GM19351 (cell line): ENCODE measurements at regions not wholly inside any gene's neighbourhood (a gene's known extent, or its start where the extent isn't known, plus 50 kb on each side); places are given as distances from the start of the nearest gene placed in this dataset.

Experiments
- ATAC-seq: cut with Tn5 transposase; IDR thresholded peaks from one replicate; pipeline ENCODE4 v1.9.1; 2021; ENCODE audit warnings: mild to moderate bottlenecking, moderate library complexity; ENCODE audit not compliant: unreplicated experiment

- no peak for ATAC-seq
Measured at GRCh38 chr1:244974550-244974949, 110.2 kb upstream of the HNRNPU start.

GRCh38 chr1:244974106-244974505 is 109.8 kb upstream of the HNRNPU start:
- no peak for ATAC-seq

GRCh38 chr1:244971552-244972216 is 107.3 kb upstream of the HNRNPU start:
- no peak for ATAC-seq

GRCh38 chr1:244970744-244971551 is 106.6 kb upstream of the HNRNPU start:
- ATAC-seq, result peak; percentile 60

- peak; percentile 68 for ATAC-seq
Measured at GRCh38 chr1:244970236-244970743, 105.9 kb upstream of the HNRNPU start.

- ATAC-seq, result peak; percentile 24
Measured at GRCh38 chr1:244969355-244970235, 105.3 kb upstream of the HNRNPU start.

- no peak for ATAC-seq
Measured at GRCh38 chr1:244968881-244969280, 104.5 kb upstream of the HNRNPU start.

- no peak for ATAC-seq
Measured at GRCh38 chr1:244968471-244968871, 104.1 kb upstream of the HNRNPU start.

GRCh38 chr1:244967159-244967558 is 102.8 kb upstream of the HNRNPU start:
- ATAC-seq, result no peak

- ATAC-seq, result no peak
Measured at GRCh38 chr1:244965185-244966030, 101.1 kb upstream of the HNRNPU start.

GRCh38 chr1:244964112-244964971 is 100.0 kb upstream of the HNRNPU start:
- no peak for ATAC-seq

- no peak for ATAC-seq
Measured at GRCh38 chr1:244963231-244963826, 99.0 kb upstream of the HNRNPU start.

GRCh38 chr1:244962130-244962529 is 97.8 kb upstream of the HNRNPU start:
- ATAC-seq, result no peak

GRCh38 chr1:244960904-244961303 is 96.6 kb upstream of the HNRNPU start:
- no peak for ATAC-seq

- no peak for ATAC-seq
Measured at GRCh38 chr1:244958593-244958992, 94.2 kb upstream of the HNRNPU start.

GRCh38 chr1:244957525-244957924 is 93.2 kb upstream of the HNRNPU start:
- ATAC-seq, result no peak

GRCh38 chr1:244957122-244957521 is 92.8 kb upstream of the HNRNPU start:
- ATAC-seq, result no peak

- ATAC-seq, result no peak
Measured at GRCh38 chr1:244955661-244956060, 91.3 kb upstream of the HNRNPU start.

GRCh38 chr1:244954359-244954758 is 90.0 kb upstream of the HNRNPU start:
- no peak for ATAC-seq
